DND-41 (cell line): ENCODE measurements at regions not wholly inside any gene's neighbourhood (a gene's known extent, or its start where the extent isn't known, plus 50 kb on each side); places are given as distances from the start of the nearest gene placed in this dataset.
A peak's percentile ranks its signal among the peaks of the same experiment; 100 is the strongest.
"Not testable (repeated sequence)": the region's sequence is repeated elsewhere in the genome, so short reads cannot be mapped to it uniquely, and the experiment has no call there.

Source experiments
- ATAC-seq: fragments of 200-7000 bp; cut with Tn5 transposase; 3 replicates; pipeline ENCODE4 v1.9.1; 2021; ENCODE audit warnings: low read depth; ENCODE audit not compliant: insufficient read depth
- DNase-seq: peaks from one replicate; pipeline ENCODE4 v3.0.0-alpha.2; 2020
- H2AFZ ChIP-seq: 2 replicates; pipeline ENCODE4 v1.6.0; 2012; ENCODE audit warnings: low read depth, low read length
- H3K27ac ChIP-seq: 2 replicates; pipeline ENCODE4 v1.5.1; 2012; ENCODE audit warnings: low read length, inconsistent platforms
- H3K27me3 ChIP-seq: fragments of 200-600 bp; sonication (generic); 2 replicates; pipeline ENCODE4 v1.6.0; 2012; ENCODE audit warnings: low read length, mild to moderate bottlenecking, inconsistent platforms; ENCODE audit not compliant: insufficient read depth, poor library complexity
- H3K36me3 ChIP-seq: 2 replicates; pipeline ENCODE4 v1.5.1; 2012; ENCODE audit warnings: low read length, inconsistent platforms; ENCODE audit not compliant: insufficient read depth
- H3K4me1 ChIP-seq: 2 replicates; pipeline ENCODE4 v1.5.1; 2012; ENCODE audit warnings: mild to moderate bottlenecking, low read length; ENCODE audit not compliant: insufficient read depth
- H3K4me2 ChIP-seq: 2 replicates; pipeline ENCODE4 v1.6.0; 2012; ENCODE audit warnings: mild to moderate bottlenecking, moderate library complexity, low read length, inconsistent platforms; ENCODE audit not compliant: insufficient read depth
- H3K4me3 ChIP-seq, 2 experiments: fragments of 200-600 bp in 1 of 2; shearing (Covaris generic) in 1 of 2; 2 replicates each; pipeline ENCODE4 v1.5.1; 2012 to 2016; ENCODE audit warnings: inconsistent platforms in 2 of 2, low read length in 2 of 2, mild to moderate bottlenecking in 2 of 2, low read depth in 1 of 2, moderate library complexity in 1 of 2
- H3K79me2 ChIP-seq: 2 replicates; pipeline ENCODE4 v1.6.0; 2012; ENCODE audit warnings: low read length, inconsistent platforms; ENCODE audit not compliant: insufficient read depth
- H3K9ac ChIP-seq: 2 replicates; pipeline ENCODE4 v1.6.0; 2012; ENCODE audit warnings: low read depth, mild to moderate bottlenecking, inconsistent platforms, low read length, moderate library complexity
- H3K9me3 ChIP-seq: 2 replicates; pipeline ENCODE4 v1.5.1; 2012; ENCODE audit warnings: low read length, moderate library complexity, mild to moderate bottlenecking, inconsistent platforms; ENCODE audit not compliant: insufficient read depth, severe bottlenecking
- H4K20me1 ChIP-seq: 2 replicates; pipeline ENCODE4 v1.6.0; 2012; ENCODE audit warnings: low read length; ENCODE audit not compliant: insufficient read depth
- EZH2 ChIP-seq: IDR thresholded peaks from 3 replicates; pipeline ENCODE4 v1.6.1; 2012; ENCODE audit warnings: borderline replicate concordance, low read depth, mild to moderate bottlenecking, moderate library complexity, low read length, inconsistent platforms; ENCODE audit not compliant: severe bottlenecking
- TF ChIP-seq, protein P1 (sequence below): IDR thresholded peaks from 2 replicates; pipeline ENCODE4 v1.5.1; 2012; ENCODE audit warnings: borderline replicate concordance, low read length, moderate library complexity, mild to moderate bottlenecking; ENCODE audit not compliant: poor library complexity, severe bottlenecking; ENCODE audit errors: extremely low read depth

DNA sequence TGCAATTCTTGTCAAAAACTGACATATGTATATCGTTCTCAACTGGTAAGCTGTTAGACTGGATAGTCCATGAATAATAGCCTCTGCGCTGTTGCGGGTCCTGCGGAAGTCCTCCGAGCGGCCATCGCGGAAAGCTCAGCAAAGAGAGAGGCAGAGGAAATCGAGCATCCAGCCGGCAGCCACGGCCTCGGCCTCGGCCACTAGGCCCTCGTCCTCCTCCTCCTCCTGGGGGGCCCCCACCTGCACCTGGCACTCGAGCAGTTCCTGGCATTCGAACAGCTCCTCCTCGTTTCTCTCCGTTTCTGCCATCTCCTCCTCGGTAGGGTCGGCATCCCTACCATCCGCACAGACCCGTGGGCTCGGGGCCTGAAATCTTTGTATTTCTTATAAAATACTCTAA, 111.2 kb upstream of the CYLC1 start:
- H2AFZ ChIP-seq, ATAC-seq, H3K27ac ChIP-seq, H3K79me2 ChIP-seq, H3K27me3 ChIP-seq, H3K36me3 ChIP-seq, DNase-seq, H3K4me2 ChIP-seq, H3K4me3 ChIP-seq, H4K20me1 ChIP-seq, H3K4me1 ChIP-seq, H3K9ac ChIP-seq, H3K9me3 ChIP-seq: not testable (repeated sequence)

DNA sequence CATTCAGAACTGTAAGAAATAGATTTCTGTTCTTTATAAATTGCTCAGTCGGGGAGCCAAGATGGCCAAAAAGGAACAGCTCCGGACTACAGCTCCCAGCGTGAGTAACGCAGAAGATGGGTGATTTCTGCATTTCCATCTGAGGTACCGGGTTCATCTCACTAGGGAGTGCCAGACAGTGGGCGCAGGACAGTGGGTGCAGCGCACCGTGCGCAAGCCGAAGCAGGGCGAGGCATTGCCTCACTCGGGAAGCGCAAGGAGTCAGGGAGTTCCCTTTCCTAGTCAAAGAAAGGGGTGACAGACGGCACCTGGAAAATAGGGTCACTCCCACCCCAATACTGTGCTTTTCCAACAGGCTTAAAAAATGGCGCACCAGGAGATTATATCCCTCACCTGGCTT, 110.5 kb upstream of the CYLC1 start:
- not testable (repeated sequence) for H3K27ac ChIP-seq, ATAC-seq, H3K9me3 ChIP-seq, H3K79me2 ChIP-seq, H2AFZ ChIP-seq, DNase-seq, H3K36me3 ChIP-seq, H3K27me3 ChIP-seq, H3K4me1 ChIP-seq, H3K9ac ChIP-seq, H3K4me2 ChIP-seq, H3K4me3 ChIP-seq, H4K20me1 ChIP-seq

DNA sequence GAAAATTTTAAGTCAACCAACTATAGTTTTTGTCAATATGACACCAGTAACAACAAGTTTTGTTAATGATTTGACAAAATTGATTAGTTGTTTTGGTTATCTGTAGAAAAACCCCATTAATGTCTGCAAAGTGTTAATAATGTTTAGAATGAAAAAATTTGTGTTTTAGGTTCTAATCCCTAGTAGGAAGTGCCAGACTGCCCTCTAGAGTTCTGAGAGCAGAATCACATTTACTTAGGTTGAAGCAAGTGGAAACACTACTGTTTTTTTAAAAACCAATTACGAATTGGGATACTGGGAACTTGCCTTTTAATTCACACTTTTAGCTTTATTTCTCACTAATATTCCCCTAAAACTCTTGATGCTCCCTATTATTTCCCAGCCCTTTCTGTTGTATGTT, 101.1 kb upstream of the CYLC1 start:
- H3K27me3 ChIP-seq = no peaks in the 10 kb centered on the region
- no peak for TF ChIP-seq EZH2
- TF ChIP-seq, protein P1, sequence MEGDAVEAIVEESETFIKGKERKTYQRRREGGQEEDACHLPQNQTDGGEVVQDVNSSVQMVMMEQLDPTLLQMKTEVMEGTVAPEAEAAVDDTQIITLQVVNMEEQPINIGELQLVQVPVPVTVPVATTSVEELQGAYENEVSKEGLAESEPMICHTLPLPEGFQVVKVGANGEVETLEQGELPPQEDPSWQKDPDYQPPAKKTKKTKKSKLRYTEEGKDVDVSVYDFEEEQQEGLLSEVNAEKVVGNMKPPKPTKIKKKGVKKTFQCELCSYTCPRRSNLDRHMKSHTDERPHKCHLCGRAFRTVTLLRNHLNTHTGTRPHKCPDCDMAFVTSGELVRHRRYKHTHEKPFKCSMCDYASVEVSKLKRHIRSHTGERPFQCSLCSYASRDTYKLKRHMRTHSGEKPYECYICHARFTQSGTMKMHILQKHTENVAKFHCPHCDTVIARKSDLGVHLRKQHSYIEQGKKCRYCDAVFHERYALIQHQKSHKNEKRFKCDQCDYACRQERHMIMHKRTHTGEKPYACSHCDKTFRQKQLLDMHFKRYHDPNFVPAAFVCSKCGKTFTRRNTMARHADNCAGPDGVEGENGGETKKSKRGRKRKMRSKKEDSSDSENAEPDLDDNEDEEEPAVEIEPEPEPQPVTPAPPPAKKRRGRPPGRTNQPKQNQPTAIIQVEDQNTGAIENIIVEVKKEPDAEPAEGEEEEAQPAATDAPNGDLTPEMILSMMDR = peak; percentile 46
- no peak overlapping the region for H3K4me3 ChIP-seq
- ATAC-seq (no peak), DNase-seq (no peak)
- no peaks in the 10 kb centered on the region for H3K9me3 ChIP-seq
- H3K4me2 ChIP-seq = no peak overlapping the region
- no peak overlapping the region for H2AFZ ChIP-seq
- H3K36me3 ChIP-seq = no peaks in the 10 kb centered on the region
- H3K79me2 ChIP-seq = no peaks in the 10 kb centered on the region
- no peak overlapping the region for H3K27ac ChIP-seq
- H3K4me1 ChIP-seq = no peaks in the 10 kb centered on the region
- no peaks in the 10 kb centered on the region for H4K20me1 ChIP-seq
- no peak overlapping the region for H3K9ac ChIP-seq

GRCh38 chrX:83771664-83772063, 89.3 kb upstream of the CYLC1 start:
- no peaks in the 10 kb centered on the region for H3K27me3 ChIP-seq
- H2AFZ ChIP-seq = no peak overlapping the region
- H3K79me2 ChIP-seq = no peaks in the 10 kb centered on the region
- H3K4me3 ChIP-seq = no peak overlapping the region
- H3K27ac ChIP-seq = no peak overlapping the region
- H3K9ac ChIP-seq = no peak overlapping the region
- DNase-seq (no peak), ATAC-seq (no peak)
- H3K9me3 ChIP-seq = no peaks in the 10 kb centered on the region
- H3K4me1 ChIP-seq = no peaks in the 10 kb centered on the region
- no peak overlapping the region for H3K4me2 ChIP-seq
- no peaks in the 10 kb centered on the region for H3K36me3 ChIP-seq
- TF ChIP-seq EZH2 = no peak
- TF ChIP-seq, protein P1 = no peak
- no peaks in the 10 kb centered on the region for H4K20me1 ChIP-seq
